ENCODE measurements at regions not wholly inside any gene's neighbourhood (a gene's known extent, or its start where the extent isn't known, plus 50 kb on each side); places are given as distances from the start of the nearest gene placed in this dataset.

- no peak for TF ChIP-seq CTCF (IDR thresholded peaks at IDR 0.05)
- no peak for TF ChIP-seq POLR2A (IDR thresholded peaks at IDR 0.05)
These were observed 58.5 kb upstream of the RAP2B start for GRCh38 chr3:153103406-153103945.

All from lower leg skin (tissue), 3 donors.